ENCODE measurements at regions not wholly inside any gene's neighbourhood (a gene's known extent, or its start where the extent isn't known, plus 50 kb on each side); places are given as distances from the start of the nearest gene placed in this dataset.
A peak's percentile ranks its signal among the peaks of the same experiment; 100 is the strongest.

GRCh38 chr2:122112216-122113005 is 357.0 kb downstream of the TSN start:
- Histone ChIP-seq H3K9me3 (ENCODE audit: low read depth) (no peaks in the 10 kb centered on the region), H3K27ac (no peak overlapping the region), H3F3A (ENCODE audit: low read depth) (peaks cover 6% of the 10 kb centered on the region), H3K4me1 (peaks cover 57% of the 10 kb centered on the region), H4K20me1 (ENCODE audit: low read depth) (no peaks in the 10 kb centered on the region), H3K4me2 (no peak overlapping the region), H3K79me2 (ENCODE audit: low read depth) (no peaks in the 10 kb centered on the region), H3K27me3 (no peaks in the 10 kb centered on the region), H3K4me3 (no peak overlapping the region), H3K9ac (no peak overlapping the region), H3K36me3 (no peaks in the 10 kb centered on the region), H2AFZ (replicated peaks) (peak overlapping the region; percentile 74)
- no peaks in the 10 kb centered on the region for H3K36me3 Mint-ChIP-seq
- no peak for TF ChIP-seq EZH2phosphoT487 (IDR thresholded peaks at IDR 0.05)
- TF ChIP-seq CTCF (IDR thresholded peaks at IDR 0.05): no peak
- TF ChIP-seq EZH2 (IDR thresholded peaks at IDR 0.05): no peak
- no peak overlapping the region for H3K4me3 Mint-ChIP-seq
- H3K27ac Mint-ChIP-seq: peak overlapping the region; percentile 14
- DNase-seq (ENCODE audit: low spot score): no peak
- peaks cover 9% of the 10 kb centered on the region for H3K9me3 Mint-ChIP-seq
- H3K4me1 Mint-ChIP-seq: peaks cover 21% of the 10 kb centered on the region
- peaks cover 2% of the 10 kb centered on the region for H3K27me3 Mint-ChIP-seq (ENCODE audit: insufficient read depth, low read depth)

- peaks cover 8% of the 10 kb centered on the region for H3K4me1 Mint-ChIP-seq
Observed at GRCh38 chr2:122114421-122114820, 359.0 kb downstream of the TSN start.

DNA sequence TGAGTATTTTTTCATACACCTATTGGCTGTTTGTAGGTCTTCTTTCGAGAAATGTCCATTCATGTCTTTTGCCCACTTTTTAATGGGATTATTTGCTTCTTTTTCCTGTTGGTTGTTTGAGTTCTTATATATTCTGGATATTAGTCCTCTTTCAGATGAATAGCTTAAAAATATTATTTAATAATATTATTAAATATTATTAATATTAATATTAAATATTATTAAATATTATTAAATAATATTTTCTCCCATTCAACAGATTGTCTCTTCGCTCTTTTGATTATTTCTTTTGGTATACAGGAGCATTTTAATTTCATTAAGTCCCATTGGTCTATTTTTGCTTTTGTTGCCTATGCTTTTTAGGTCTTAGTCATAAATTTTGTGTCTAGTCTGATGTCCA is 361.9 kb downstream of the TSN start:
- no peaks in the 10 kb centered on the region for H3K9me3 ChIP-seq (ENCODE audit: low read depth)
- H3K36me3 Mint-ChIP-seq: peaks cover 2% of the 10 kb centered on the region
- no peak overlapping the region for H3K4me3 ChIP-seq
- no peaks in the 10 kb centered on the region for H3F3A ChIP-seq (ENCODE audit: low read depth)
- no peak for DNase-seq (ENCODE audit: low spot score)
- H3K9me3 Mint-ChIP-seq: peaks cover 26% of the 10 kb centered on the region
- no peaks in the 10 kb centered on the region for H4K20me1 ChIP-seq (ENCODE audit: low read depth)
- no peak overlapping the region for H2AFZ ChIP-seq (replicated peaks)
- no peak for TF ChIP-seq EZH2phosphoT487 (IDR thresholded peaks at IDR 0.05)
- H3K4me1 Mint-ChIP-seq: peaks cover 4% of the 10 kb centered on the region
- H3K4me2 ChIP-seq: no peak overlapping the region
- H3K79me2 ChIP-seq (ENCODE audit: low read depth): no peaks in the 10 kb centered on the region
- H3K27me3 ChIP-seq: no peaks in the 10 kb centered on the region
- peaks cover 33% of the 10 kb centered on the region for H3K4me1 ChIP-seq
- H3K27ac ChIP-seq: no peak overlapping the region
- H3K9ac ChIP-seq: no peak overlapping the region
- no peak overlapping the region for H3K4me3 Mint-ChIP-seq
- H3K27ac Mint-ChIP-seq: no peak overlapping the region
- no peaks in the 10 kb centered on the region for H3K36me3 ChIP-seq
- peaks cover 5% of the 10 kb centered on the region for H3K27me3 Mint-ChIP-seq (ENCODE audit: insufficient read depth, low read depth)

More at GRCh38 chr2:122114421-122114820, 359.0 kb downstream of the TSN start:
- Histone ChIP-seq H2AFZ (replicated peaks) (peak overlapping the region; percentile 71), H3F3A (ENCODE audit: low read depth) (no peaks in the 10 kb centered on the region), H3K4me1 (peaks cover 37% of the 10 kb centered on the region), H4K20me1 (ENCODE audit: low read depth) (no peaks in the 10 kb centered on the region), H3K4me3 (no peak overlapping the region), H3K4me2 (peak overlapping the region; percentile 44), H3K9ac (no peak overlapping the region), H3K27ac (no peak overlapping the region), H3K9me3 (ENCODE audit: low read depth) (no peaks in the 10 kb centered on the region), H3K27me3 (no peaks in the 10 kb centered on the region), H3K36me3 (no peaks in the 10 kb centered on the region), H3K79me2 (ENCODE audit: low read depth) (no peaks in the 10 kb centered on the region)
- peaks cover 4% of the 10 kb centered on the region for H3K27me3 Mint-ChIP-seq (ENCODE audit: insufficient read depth, low read depth)
- no peak for DNase-seq (ENCODE audit: low spot score)
- H3K4me3 Mint-ChIP-seq: no peak overlapping the region
- peaks cover 14% of the 10 kb centered on the region for H3K9me3 Mint-ChIP-seq
- H3K27ac Mint-ChIP-seq: no peak overlapping the region
- peaks cover 1% of the 10 kb centered on the region for H3K36me3 Mint-ChIP-seq
- TF ChIP-seq EZH2 (IDR thresholded peaks at IDR 0.05): no peak
- no peak for TF ChIP-seq EZH2phosphoT487 (IDR thresholded peaks at IDR 0.05)
- TF ChIP-seq CTCF (IDR thresholded peaks at IDR 0.05): no peak

- Histone ChIP-seq H3K9me3 (ENCODE audit: low read depth) (peaks cover 31% of the 10 kb centered on the region), H3F3A (ENCODE audit: low read depth) (no peaks in the 10 kb centered on the region), H3K36me3 (no peaks in the 10 kb centered on the region), H4K20me1 (ENCODE audit: low read depth) (no peaks in the 10 kb centered on the region), H3K27ac (no peak overlapping the region), H3K27me3 (no peaks in the 10 kb centered on the region), H3K4me3 (no peak overlapping the region), H3K4me2 (no peak overlapping the region), H2AFZ (replicated peaks) (no peak overlapping the region), H3K79me2 (ENCODE audit: low read depth) (no peaks in the 10 kb centered on the region), H3K9ac (no peak overlapping the region), H3K4me1 (no peaks in the 10 kb centered on the region)
- no peak for TF ChIP-seq EZH2phosphoT487 (IDR thresholded peaks at IDR 0.05)
- no peak for TF ChIP-seq CTCF (IDR thresholded peaks at IDR 0.05)
- TF ChIP-seq EZH2 (IDR thresholded peaks at IDR 0.05): no peak
- DNase-seq (ENCODE audit: low spot score): no peak
- Mint-ChIP-seq H3K27me3 (ENCODE audit: insufficient read depth, low read depth) (peaks cover 3% of the 10 kb centered on the region), H3K36me3 (peaks cover 8% of the 10 kb centered on the region), H3K27ac (no peak overlapping the region), H3K4me1 (no peaks in the 10 kb centered on the region), H3K9me3 (peaks cover 56% of the 10 kb centered on the region), H3K4me3 (no peak overlapping the region)
Observed at GRCh38 chr2:122129399-122129798, 373.9 kb downstream of the TSN start.

Measured in neural progenitor cell (in vitro differentiated cells).